ENCODE measurements at regions not wholly inside any gene's neighbourhood (a gene's known extent, or its start where the extent isn't known, plus 50 kb on each side); places are given as distances from the start of the nearest gene placed in this dataset.
"Not testable (repeated sequence)": the region's sequence is repeated elsewhere in the genome, so short reads cannot be mapped to it uniquely, and the experiment has no call there.

- DNase-seq: no peak
These were observed 85.6 kb downstream of the GADD45G start for GRCh38 chr9:89690334-89690912.

GRCh38 chr9:89695441-89695891 lies 90.7 kb downstream of the GADD45G start:
- Histone ChIP-seq H4K20me1 (ENCODE audit: insufficient read depth, low read length) (no peaks in the 10 kb centered on the region), H3K4me2 (replicated peaks; ENCODE audit: extremely low read depth, low read length, poor library complexity, severe bottlenecking) (no peak overlapping the region), H3K4me1 (ENCODE audit: control insufficient read depth in 1 of 2, insufficient read depth in 2 of 2, low read length in 2 of 2) (no peaks in the 10 kb centered on the region), H3K27me3 (ENCODE audit: control insufficient read depth in 2 of 2, insufficient read depth in 2 of 2, low read length in 2 of 2) (no peaks in the 10 kb centered on the region), H3K9me3 (replicated peaks in 1 of 2; ENCODE audit: control insufficient read depth in 1 of 2, insufficient read depth in 1 of 2, low read length in 2 of 2) (no peaks in the 10 kb centered on the region), H3K27ac (ENCODE audit: low read depth in 1 of 2, low read length in 2 of 2) (no peak overlapping the region), H3K79me2 (ENCODE audit: insufficient read depth, low read length) (no peaks in the 10 kb centered on the region), H3K36me3 (replicated peaks in 1 of 2; ENCODE audit: control insufficient read depth in 1 of 2, insufficient read depth in 2 of 2, low read length in 2 of 2) (no peaks in the 10 kb centered on the region), H2AFZ (ENCODE audit: insufficient read depth, low read depth, low read length, poor library complexity, severe bottlenecking) (no peak overlapping the region), H3K4me3 (replicated peaks in 1 of 3; ENCODE audit: low read depth in 2 of 3, low read length in 3 of 3) (no peak overlapping the region), H3K9ac (ENCODE audit: insufficient read depth, low read length, poor library complexity, severe bottlenecking) (no peak overlapping the region)
- intact Hi-C loops (cut with micrococcal nuclease): no loop called here
- peaks cover 1 to 2% (median 2%) of the 10 kb centered on the region in 3 donors for H3K27me3 Mint-ChIP-seq (ENCODE audit: low read depth in 3 of 3)
- no peak overlapping the region for H3K4me3 Mint-ChIP-seq
- no peak overlapping the region for H3K27ac Mint-ChIP-seq
- no peak for DNase-seq
- 92% methylated on average over 5 of the region's 5 CpGs for WGBS (ENCODE audit: insufficient coverage)
- no peaks in the 10 kb centered on the region for H3K9me3 Mint-ChIP-seq
- no peaks in the 10 kb centered on the region for H3K36me3 Mint-ChIP-seq
- H3K4me1 Mint-ChIP-seq: no peaks in the 10 kb centered on the region
- no peak for TF ChIP-seq CTCF (IDR thresholded peaks at IDR 0.05)

More at GRCh38 chr9:89690334-89690912, 85.6 kb downstream of the GADD45G start:
- TF ChIP-seq CTCF (IDR thresholded peaks at IDR 0.05): no peak
- Mint-ChIP-seq H3K27me3 (ENCODE audit: low read depth in 3 of 3) (peaks cover 1 to 5% (median 1%) of the 10 kb centered on the region in 3 donors), H3K4me1 (no peaks in the 10 kb centered on the region), H3K27ac (no peak overlapping the region), H3K36me3 (no peaks in the 10 kb centered on the region), H3K9me3 (no peaks in the 10 kb centered on the region), H3K4me3 (no peak overlapping the region)
- no peaks in the 10 kb centered on the region for H3K79me2 ChIP-seq (ENCODE audit: insufficient read depth, low read length)
- H4K20me1 ChIP-seq (ENCODE audit: insufficient read depth, low read length): no peaks in the 10 kb centered on the region
- intact Hi-C loops (cut with micrococcal nuclease): no loop called here
- no peaks in the 10 kb centered on the region for H3K4me1 ChIP-seq (ENCODE audit: control insufficient read depth in 1 of 2, insufficient read depth in 2 of 2, low read length in 2 of 2)
- no peaks in the 10 kb centered on the region for H3K9me3 ChIP-seq (replicated peaks in 1 of 2; ENCODE audit: control insufficient read depth in 1 of 2, insufficient read depth in 1 of 2, low read length in 2 of 2)
- H3K4me2 ChIP-seq (replicated peaks; ENCODE audit: extremely low read depth, low read length, poor library complexity, severe bottlenecking): no peak overlapping the region
- no CpG with 5 or more reads among the region's 3 CpGs for WGBS (ENCODE audit: insufficient coverage)
- H3K27me3 ChIP-seq (ENCODE audit: control insufficient read depth in 2 of 2, insufficient read depth in 2 of 2, low read length in 2 of 2): no peaks in the 10 kb centered on the region
- no peak overlapping the region for H3K4me3 ChIP-seq (replicated peaks in 1 of 3; ENCODE audit: low read depth in 2 of 3, low read length in 3 of 3)
- no peak overlapping the region for H2AFZ ChIP-seq (ENCODE audit: insufficient read depth, low read depth, low read length, poor library complexity, severe bottlenecking)
- H3K27ac ChIP-seq (ENCODE audit: low read depth in 1 of 2, low read length in 2 of 2): no peak overlapping the region
- H3K36me3 ChIP-seq (replicated peaks in 1 of 2; ENCODE audit: control insufficient read depth in 1 of 2, insufficient read depth in 2 of 2, low read length in 2 of 2): no peaks in the 10 kb centered on the region
- no peak overlapping the region for H3K9ac ChIP-seq (ENCODE audit: insufficient read depth, low read length, poor library complexity, severe bottlenecking)

- H3K27ac ChIP-seq (ENCODE audit: low read depth in 1 of 2, low read length in 2 of 2); H3K9me3 Mint-ChIP-seq; H3K4me2 ChIP-seq (replicated peaks; ENCODE audit: extremely low read depth, low read length, poor library complexity, severe bottlenecking); H3K9me3 ChIP-seq (replicated peaks in 1 of 2; ENCODE audit: control insufficient read depth in 1 of 2, insufficient read depth in 1 of 2, low read length in 2 of 2); H3K79me2 ChIP-seq (ENCODE audit: insufficient read depth, low read length); DNase-seq; intact Hi-C loops (cut with micrococcal nuclease); H3K27me3 ChIP-seq (ENCODE audit: control insufficient read depth in 2 of 2, insufficient read depth in 2 of 2, low read length in 2 of 2); H3K36me3 ChIP-seq (replicated peaks in 1 of 2; ENCODE audit: control insufficient read depth in 1 of 2, insufficient read depth in 2 of 2, low read length in 2 of 2); H3K9ac ChIP-seq (ENCODE audit: insufficient read depth, low read length, poor library complexity, severe bottlenecking); H3K4me3 ChIP-seq (replicated peaks in 1 of 3; ENCODE audit: low read depth in 2 of 3, low read length in 3 of 3); H3K4me1 Mint-ChIP-seq; H3K36me3 Mint-ChIP-seq; H2AFZ ChIP-seq (ENCODE audit: insufficient read depth, low read depth, low read length, poor library complexity, severe bottlenecking); H4K20me1 ChIP-seq (ENCODE audit: insufficient read depth, low read length); H3K4me1 ChIP-seq (ENCODE audit: control insufficient read depth in 1 of 2, insufficient read depth in 2 of 2, low read length in 2 of 2); H3K27me3 Mint-ChIP-seq (ENCODE audit: low read depth in 3 of 3); H3K4me3 Mint-ChIP-seq; H3K27ac Mint-ChIP-seq: not testable (repeated sequence)
- 92% methylated on average over 4 of the region's 6 CpGs for WGBS (ENCODE audit: insufficient coverage)
These were observed 91.2 kb downstream of the GADD45G start for GRCh38 chr9:89695979-89696378.
